ENCODE measurements at regions not wholly inside any gene's neighbourhood (a gene's known extent, or its start where the extent isn't known, plus 50 kb on each side); places are given as distances from the start of the nearest gene placed in this dataset.

- TF ChIP-seq CTCF (conservative IDR thresholded peaks at IDR 0.05): no peak
- no peak for TF ChIP-seq ZFX (IDR thresholded peaks at IDR 0.05)
Measured at GRCh38 chr5:23089286-23089685, 236.1 kb upstream of the CDH12 start.
